Activated gamma-delta T cell treated with anti-CD3 and anti-CD28 coated beads, Interleukin-2, amount 50 U/mL, for 16 hours (primary cell): ENCODE measurements at regions not wholly inside any gene's neighbourhood (a gene's known extent, or its start where the extent isn't known, plus 50 kb on each side); places are given as distances from the start of the nearest gene placed in this dataset.
"Not testable (repeated sequence)": the region's sequence is repeated elsewhere in the genome, so short reads cannot be mapped to it uniquely, and the experiment has no call there.

ENCODE experiments used
- DNase-seq: peaks from one replicate; pipeline ENCODE4 v3.0.0-alpha.2; 2020; ENCODE audit warnings: low read depth

- no peak for DNase-seq
These were observed 209.0 kb downstream of the RHOU start for GRCh38 chr1:228944296-228944695.

- DNase-seq, result no peak
These were observed 209.7 kb downstream of the RHOU start for GRCh38 chr1:228944935-228945371.

- DNase-seq, result no peak
These were observed 210.6 kb downstream of the RHOU start for GRCh38 chr1:228945885-228946284.

- DNase-seq, result not testable (repeated sequence)
These were observed 214.3 kb downstream of the RHOU start for GRCh38 chr1:228949617-228950016.

- no peak for DNase-seq
These were observed 217.9 kb downstream of the RHOU start for GRCh38 chr1:228953207-228953606.

GRCh38 chr1:228953808-228954207, 218.5 kb downstream of the RHOU start:
- DNase-seq, result not testable (repeated sequence)

GRCh38 chr1:228955691-228956090, 220.4 kb downstream of the RHOU start:
- DNase-seq, result no peak

GRCh38 chr1:228956864-228957263, 221.6 kb downstream of the RHOU start:
- DNase-seq, result no peak

GRCh38 chr1:228957535-228957934, 222.3 kb downstream of the RHOU start:
- no peak for DNase-seq

- no peak for DNase-seq
These were observed 222.8 kb downstream of the RHOU start for GRCh38 chr1:228958121-228958520.

GRCh38 chr1:228958741-228959140, 223.5 kb downstream of the RHOU start:
- no peak for DNase-seq

- DNase-seq, result no peak
These were observed 225.4 kb downstream of the RHOU start for GRCh38 chr1:228960705-228961104.

GRCh38 chr1:228961511-228961910, 226.2 kb downstream of the RHOU start:
- DNase-seq, result no peak

GRCh38 chr1:228963795-228964177, 228.5 kb downstream of the RHOU start:
- DNase-seq, result no peak

- no peak for DNase-seq
These were observed 229.2 kb downstream of the RHOU start for GRCh38 chr1:228964178-228965089.

- DNase-seq, result no peak
These were observed 233.8 kb downstream of the RHOU start for GRCh38 chr1:228968891-228969606.

GRCh38 chr1:228969953-228970800, 234.9 kb downstream of the RHOU start:
- DNase-seq, result no peak

GRCh38 chr1:228972576-228972975, 237.3 kb downstream of the RHOU start:
- no peak for DNase-seq

- no peak for DNase-seq
These were observed 239.0 kb downstream of the RHOU start for GRCh38 chr1:228974273-228974672.

GRCh38 chr1:228975238-228975907, 240.1 kb downstream of the RHOU start:
- no peak for DNase-seq

GRCh38 chr1:228976316-228976715, 241.0 kb downstream of the RHOU start:
- DNase-seq, result no peak

GRCh38 chr1:228977307-228977706, 242.0 kb downstream of the RHOU start:
- no peak for DNase-seq
